ENCODE measurements at regions not wholly inside any gene's neighbourhood (a gene's known extent, or its start where the extent isn't known, plus 50 kb on each side); places are given as distances from the start of the nearest gene placed in this dataset.

- 57 to 78% methylated on average over 1 to 2 of the region's 2 CpGs for WGBS, 2 donors (ENCODE audit: low coverage in 1 of 2)
- in situ Hi-C loops (cut with MboI; ENCODE audit: low pct_ligation_motif_present in 1 of 4, low pct_unique_long_range_greater_than_20kb in 1 of 4, low sequenced_read_pairs in 3 of 4): no loop called here
- TF ChIP-seq CTCF (IDR thresholded peaks at IDR 0.05) (no peak), POLR2A (IDR thresholded peaks at IDR 0.05) (no peak), EP300 (IDR thresholded peaks at IDR 0.05; ENCODE audit: low read depth) (no peak), POLR2AphosphoS5 (IDR thresholded peaks at IDR 0.05) (no peak)
- no peaks in the 10 kb centered on the region for H3K36me3 ChIP-seq
- no peak overlapping the region for H3K27ac ChIP-seq
- H3K4me1 ChIP-seq: no peaks in the 10 kb centered on the region
- intact Hi-C loops (cut with DNase I; ENCODE audit: low total_unique reads): no loop called here
- no peak for DNase-seq
- H3K27me3 ChIP-seq: no peaks in the 10 kb centered on the region
- no peak overlapping the region for H3K4me3 ChIP-seq
- H3K9me3 ChIP-seq: no peaks in the 10 kb centered on the region
These were observed 120.8 kb upstream of the KCNE2 start for GRCh38 chr21:34242973-34243372.

GRCh38 chr21:34243562-34243961 lies 120.2 kb upstream of the KCNE2 start:
- no peaks in the 10 kb centered on the region for H3K36me3 ChIP-seq
- intact Hi-C loops (cut with DNase I; ENCODE audit: low total_unique reads): no loop called here
- DNase-seq: peak; percentile 16
- no peak overlapping the region for H3K27ac ChIP-seq
- H3K9me3 ChIP-seq: no peaks in the 10 kb centered on the region
- no peaks in the 10 kb centered on the region for H3K4me1 ChIP-seq
- in situ Hi-C loops (cut with MboI; ENCODE audit: low pct_ligation_motif_present in 1 of 4, low pct_unique_long_range_greater_than_20kb in 1 of 4, low sequenced_read_pairs in 3 of 4): no loop called here
- no peaks in the 10 kb centered on the region for H3K27me3 ChIP-seq
- no peak overlapping the region for H3K4me3 ChIP-seq
- 71 to 92% methylated on average over 1 of the region's 1 CpG for WGBS, 2 donors (ENCODE audit: low coverage in 1 of 2)
- no peak for TF ChIP-seq POLR2A (IDR thresholded peaks at IDR 0.05)
- TF ChIP-seq POLR2AphosphoS5 (IDR thresholded peaks at IDR 0.05): no peak
- peak; percentile 22 to 43 (median 40) for TF ChIP-seq CTCF (IDR thresholded peaks at IDR 0.05)
- no peak for TF ChIP-seq EP300 (IDR thresholded peaks at IDR 0.05; ENCODE audit: low read depth)

- Histone ChIP-seq H3K36me3 (no peaks in the 10 kb centered on the region), H3K27me3 (no peaks in the 10 kb centered on the region), H3K4me1 (no peaks in the 10 kb centered on the region), H3K4me3 (no peak overlapping the region), H3K27ac (no peak overlapping the region), H3K9me3 (peaks cover 7 to 8% of the 10 kb centered on the region in 2 donors)
- TF ChIP-seq CTCF (IDR thresholded peaks at IDR 0.05) (no peak), EP300 (IDR thresholded peaks at IDR 0.05; ENCODE audit: low read depth) (no peak), POLR2AphosphoS5 (IDR thresholded peaks at IDR 0.05) (no peak), POLR2A (IDR thresholded peaks at IDR 0.05) (no peak)
- no peak for DNase-seq
- 71 to 73% methylated on average over 2 of the region's 2 CpGs for WGBS, 2 donors (ENCODE audit: low coverage in 1 of 2)
- intact Hi-C loops (cut with DNase I; ENCODE audit: low total_unique reads): no loop called here
- in situ Hi-C loops (cut with MboI; ENCODE audit: low pct_ligation_motif_present in 1 of 4, low pct_unique_long_range_greater_than_20kb in 1 of 4, low sequenced_read_pairs in 3 of 4): no loop called here
These were observed 111.1 kb upstream of the KCNE2 start for GRCh38 chr21:34252751-34253150.

- Histone ChIP-seq H3K36me3 (no peaks in the 10 kb centered on the region), H3K9me3 (peaks cover 7 to 8% of the 10 kb centered on the region in 2 donors), H3K27ac (no peak overlapping the region), H3K4me3 (no peak overlapping the region), H3K27me3 (no peaks in the 10 kb centered on the region), H3K4me1 (no peaks in the 10 kb centered on the region)
- intact Hi-C loops (cut with DNase I; ENCODE audit: low total_unique reads): no loop called here
- in situ Hi-C loops (cut with MboI; ENCODE audit: low pct_ligation_motif_present in 1 of 4, low pct_unique_long_range_greater_than_20kb in 1 of 4, low sequenced_read_pairs in 3 of 4): no loop called here
- TF ChIP-seq CTCF (IDR thresholded peaks at IDR 0.05) (no peak), EP300 (IDR thresholded peaks at IDR 0.05; ENCODE audit: low read depth) (no peak), POLR2A (IDR thresholded peaks at IDR 0.05) (no peak), POLR2AphosphoS5 (IDR thresholded peaks at IDR 0.05) (no peak)
- DNase-seq: no peak
- 71 to 80% methylated on average over 1 of the region's 1 CpG for WGBS, 2 donors (ENCODE audit: low coverage in 1 of 2)
These were observed 108.7 kb upstream of the KCNE2 start for GRCh38 chr21:34255073-34255472.
